Neural progenitor cell (in vitro differentiated cells): ENCODE measurements at regions not wholly inside any gene's neighbourhood (a gene's known extent, or its start where the extent isn't known, plus 50 kb on each side); places are given as distances from the start of the nearest gene placed in this dataset.
A peak's percentile ranks its signal among the peaks of the same experiment; 100 is the strongest.

Source experiments
- DNase-seq: peaks from one replicate; pipeline ENCODE4 v3.0.0-alpha.2; 2016; ENCODE audit warnings: low spot score
- H2AFZ ChIP-seq: fragments of 200-600 bp; sonication (generic); replicated peaks from 2 replicates; pipeline ENCODE4 v1.6.1; 2016; ENCODE audit warnings: antibody characterized with exemption
- H3F3A ChIP-seq: fragments of 200-600 bp; sonication (generic); 2 replicates; pipeline ENCODE4 v1.6.1; 2016; ENCODE audit warnings: antibody characterized with exemption, low read depth
- H3K27ac ChIP-seq: fragments of 200-600 bp; sonication (generic); 2 replicates; pipeline ENCODE4 v1.5.1; 2016; ENCODE audit warnings: mild to moderate bottlenecking
- H3K27me3 ChIP-seq: fragments of 200-600 bp; sonication (generic); 2 replicates; pipeline ENCODE4 v1.6.1; 2016; ENCODE audit warnings: mild to moderate bottlenecking, moderate library complexity
- H3K36me3 ChIP-seq: fragments of 200-600 bp; sonication (generic); 2 replicates; pipeline ENCODE4 v1.5.1; 2016
- H3K4me1 ChIP-seq: fragments of 200-600 bp; sonication (generic); 2 replicates; pipeline ENCODE4 v1.6.1; 2016; ENCODE audit warnings: mixed run types
- H3K4me2 ChIP-seq: fragments of 200-600 bp; sonication (generic); 2 replicates; pipeline ENCODE4 v1.6.1; 2016
- H3K4me3 ChIP-seq: fragments of 200-600 bp; sonication (generic); 2 replicates; pipeline ENCODE4 v1.5.1; 2016
- H3K79me2 ChIP-seq: fragments of 200-600 bp; sonication (generic); 2 replicates; pipeline ENCODE4 v1.6.1; 2016; ENCODE audit warnings: low read depth
- H3K9ac ChIP-seq: fragments of 200-600 bp; sonication (generic); 2 replicates; pipeline ENCODE4 v1.6.1; 2016
- H3K9me3 ChIP-seq: fragments of 200-600 bp; sonication (generic); 2 replicates; pipeline ENCODE4 v1.5.1; 2016; ENCODE audit warnings: low read depth
- H4K20me1 ChIP-seq: fragments of 200-600 bp; sonication (generic); 2 replicates; pipeline ENCODE4 v1.6.1; 2016; ENCODE audit warnings: low read depth
- H3K27ac Mint-ChIP-seq: 3 replicates; pipeline ENCODE4 v1.8.0; 2021; ENCODE audit warnings: mixed read lengths
- H3K27me3 Mint-ChIP-seq: 2 replicates; pipeline ENCODE4 v1.8.0; 2022; ENCODE audit warnings: low read depth, mild to moderate bottlenecking, inconsistent platforms, moderate library complexity, mixed read lengths; ENCODE audit not compliant: insufficient read depth
- H3K36me3 Mint-ChIP-seq: 3 replicates; pipeline ENCODE4 v1.8.0; 2021; ENCODE audit warnings: mixed read lengths
- H3K4me1 Mint-ChIP-seq: 3 replicates; pipeline ENCODE4 v1.8.0; 2021; ENCODE audit warnings: mixed read lengths
- H3K4me3 Mint-ChIP-seq: 3 replicates; pipeline ENCODE4 v1.8.0; 2021; ENCODE audit warnings: mild to moderate bottlenecking, moderate library complexity, mixed read lengths
- H3K9me3 Mint-ChIP-seq: 3 replicates; pipeline ENCODE4 v1.8.0; 2020; ENCODE audit warnings: mixed read lengths
- CTCF ChIP-seq: fragments of 200-600 bp; sonication (generic); IDR thresholded peaks from 2 replicates; pipeline ENCODE4 v1.5.1; 2017; ENCODE audit warnings: antibody characterized with exemption, mild to moderate bottlenecking
- EZH2 ChIP-seq: fragments of 200-600 bp; sonication (generic); IDR thresholded peaks from 2 replicates; pipeline ENCODE4 v1.6.1; 2017; ENCODE audit warnings: antibody characterized with exemption, mild to moderate bottlenecking, moderate library complexity
- EZH2phosphoT487 ChIP-seq: fragments of 200-600 bp; sonication (generic); IDR thresholded peaks from 2 replicates; pipeline ENCODE4 v1.6.1; 2017; ENCODE audit warnings: antibody characterized with exemption

- Histone ChIP-seq H3F3A (peaks cover 10% of the 10 kb centered on the region), H3K27ac (no peak overlapping the region), H3K4me3 (no peak overlapping the region), H4K20me1 (no peaks in the 10 kb centered on the region), H3K27me3 (no peaks in the 10 kb centered on the region), H3K36me3 (no peaks in the 10 kb centered on the region), H3K9ac (no peak overlapping the region), H2AFZ (peak overlapping the region; percentile 98), H3K79me2 (no peaks in the 10 kb centered on the region), H3K4me1 (peaks cover 11% of the 10 kb centered on the region), H3K9me3 (no peaks in the 10 kb centered on the region), H3K4me2 (no peak overlapping the region)
- H3K36me3 Mint-ChIP-seq, result no peaks in the 10 kb centered on the region
- peak; percentile 51 for DNase-seq
- H3K4me1 Mint-ChIP-seq, result peaks cover 12% of the 10 kb centered on the region
- peaks cover 7% of the 10 kb centered on the region for H3K9me3 Mint-ChIP-seq
- no peaks in the 10 kb centered on the region for H3K27me3 Mint-ChIP-seq
- TF ChIP-seq CTCF (no peak), EZH2 (no peak), EZH2phosphoT487 (no peak)
- H3K27ac Mint-ChIP-seq, result peak overlapping the region; percentile 74
- no peak overlapping the region for H3K4me3 Mint-ChIP-seq
Observed at GRCh38 chr1:229716069-229716468, 90.0 kb downstream of the URB2 start.

- H3K9me3 ChIP-seq, result no peaks in the 10 kb centered on the region
- no peaks in the 10 kb centered on the region for H3K27me3 ChIP-seq
- peaks cover 10% of the 10 kb centered on the region for H3F3A ChIP-seq
- no peak for DNase-seq
- no peaks in the 10 kb centered on the region for H3K36me3 ChIP-seq
- H3K27me3 Mint-ChIP-seq, result no peaks in the 10 kb centered on the region
- no peak overlapping the region for H3K9ac ChIP-seq
- no peaks in the 10 kb centered on the region for H3K36me3 Mint-ChIP-seq
- H3K27ac ChIP-seq, result no peak overlapping the region
- no peak overlapping the region for H2AFZ ChIP-seq
- no peak overlapping the region for H3K27ac Mint-ChIP-seq
- no peak overlapping the region for H3K4me3 ChIP-seq
- no peak overlapping the region for H3K4me3 Mint-ChIP-seq
- H3K79me2 ChIP-seq, result no peaks in the 10 kb centered on the region
- no peak overlapping the region for H3K4me2 ChIP-seq
- TF ChIP-seq EZH2 (no peak), EZH2phosphoT487 (no peak), CTCF (no peak)
- H4K20me1 ChIP-seq, result no peaks in the 10 kb centered on the region
- H3K4me1 ChIP-seq, result peaks cover 9% of the 10 kb centered on the region
- peaks cover 12% of the 10 kb centered on the region for H3K4me1 Mint-ChIP-seq
- peaks cover 11% of the 10 kb centered on the region for H3K9me3 Mint-ChIP-seq
Observed at GRCh38 chr1:229716704-229717103, 90.7 kb downstream of the URB2 start.

- peaks cover 18% of the 10 kb centered on the region for H3K9me3 Mint-ChIP-seq
- H3K27me3 Mint-ChIP-seq, result no peaks in the 10 kb centered on the region
- peaks cover 9% of the 10 kb centered on the region for H3K4me1 ChIP-seq
- H3K9me3 ChIP-seq, result no peaks in the 10 kb centered on the region
- H3K27ac ChIP-seq, result no peak overlapping the region
- no peaks in the 10 kb centered on the region for H3K79me2 ChIP-seq
- peaks cover 12% of the 10 kb centered on the region for H3K4me1 Mint-ChIP-seq
- H3F3A ChIP-seq, result peaks cover 10% of the 10 kb centered on the region
- no peak for DNase-seq
- H3K4me3 ChIP-seq, result no peak overlapping the region
- H3K36me3 ChIP-seq, result peaks cover 3% of the 10 kb centered on the region
- no peaks in the 10 kb centered on the region for H3K36me3 Mint-ChIP-seq
- no peaks in the 10 kb centered on the region for H4K20me1 ChIP-seq
- H3K27me3 ChIP-seq, result no peaks in the 10 kb centered on the region
- no peak overlapping the region for H3K27ac Mint-ChIP-seq
- H2AFZ ChIP-seq, result peak overlapping the region; percentile 83
- TF ChIP-seq EZH2phosphoT487 (no peak), CTCF (no peak), EZH2 (no peak)
- H3K4me2 ChIP-seq, result no peak overlapping the region
- no peak overlapping the region for H3K9ac ChIP-seq
- no peak overlapping the region for H3K4me3 Mint-ChIP-seq
Observed at GRCh38 chr1:229717786-229718576, 91.9 kb downstream of the URB2 start.
